ENCODE measurements at regions not wholly inside any gene's neighbourhood (a gene's known extent, or its start where the extent isn't known, plus 50 kb on each side); places are given as distances from the start of the nearest gene placed in this dataset.

DNA sequence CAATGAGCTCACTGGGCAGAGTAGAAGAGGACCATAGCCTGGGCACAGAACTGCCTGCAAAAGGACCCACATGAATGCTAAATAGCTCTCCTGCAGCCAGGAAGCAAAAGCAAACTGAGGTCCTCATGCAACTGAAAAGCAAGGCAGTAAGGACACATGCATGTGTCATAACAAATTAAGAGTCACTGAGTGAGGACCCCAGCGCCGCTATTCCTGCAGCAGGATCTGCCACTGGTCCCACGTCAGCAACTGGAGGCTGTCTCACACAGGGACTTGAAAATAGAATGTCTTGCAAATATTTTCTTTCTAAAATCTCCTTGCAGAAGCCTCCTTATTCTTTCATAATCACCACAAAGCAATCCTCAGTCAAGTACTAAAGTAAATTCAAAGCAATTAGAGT is 559.6 kb upstream of the DAB1 start:
- TF ChIP-seq EZH2 (IDR thresholded peaks at IDR 0.05; ENCODE audit: insufficient read depth, poor library complexity, severe bottlenecking) (no peak), EZH2phosphoT487 (IDR thresholded peaks at IDR 0.05; ENCODE audit: insufficient read depth, low read depth) (no peak)
